Panc1 (cell line): ENCODE measurements at regions not wholly inside any gene's neighbourhood (a gene's known extent, or its start where the extent isn't known, plus 50 kb on each side); places are given as distances from the start of the nearest gene placed in this dataset.

Source experiments
- ATAC-seq: fragments of 200-7000 bp; cut with Tn5 transposase; 2 replicates; pipeline ENCODE4 v1.9.1; 2020; ENCODE audit warnings: mild to moderate bottlenecking, moderate library complexity
- BruUV-seq: library from RNA; stranded (reverse); fragments of 400-500 nt; replicated peaks from 2 replicates; lab custom pipeline; 2021; lab: Mats Ljungman, UMichigan
- CTCF ChIA-PET: fragments of 300-600 bp; sonication (Branson Sonifier 250); formaldehyde crosslinking; loops from one replicate; lab custom pipeline; 2022; ENCODE audit warnings: antibody characterized with exemption; lab: Charles Lee
- POLR2A ChIA-PET: fragments of 300-600 bp; sonication (Branson Sonifier 250); formaldehyde crosslinking; loops from one replicate; lab custom pipeline; 2022; ENCODE audit warnings: antibody characterized with exemption; lab: Charles Lee
- DNase-seq: peaks from one replicate; pipeline ENCODE4 v3.0.0-alpha.2; 2010; ENCODE audit warnings: low read depth, low spot score
- H3K27ac ChIP-seq: 2 replicates; pipeline ENCODE4 v1.5.1; 2011; ENCODE audit warnings: mild to moderate bottlenecking, low read length, inconsistent platforms
- H3K27me3 ChIP-seq: fragments of 200-500 bp; sonication (Bioruptor generic); 2 replicates; pipeline ENCODE4 v1.6.0; 2014; ENCODE audit warnings: low read length, inconsistent platforms; ENCODE audit not compliant: control insufficient read depth, insufficient read depth
- H3K36me3 ChIP-seq: fragments of 200-500 bp; sonication (Bioruptor generic); 2 replicates; pipeline ENCODE4 v1.5.1; 2014; ENCODE audit warnings: inconsistent platforms, mild to moderate bottlenecking, low read length, moderate library complexity; ENCODE audit not compliant: control insufficient read depth, insufficient read depth
- H3K4me1 ChIP-seq: 2 replicates; pipeline ENCODE4 v1.5.1; 2011; ENCODE audit warnings: inconsistent platforms, mild to moderate bottlenecking, low read length, moderate library complexity; ENCODE audit not compliant: control insufficient read depth, insufficient read depth
- H3K4me3 ChIP-seq, 2 experiments: 2 replicates each; pipeline ENCODE4 v1.5.1; 2011 to 2012; ENCODE audit warnings: low read depth in 2 of 2, low read length in 2 of 2, mild to moderate bottlenecking in 2 of 2, inconsistent platforms in 1 of 2, moderate library complexity in 1 of 2
- H3K9me3 ChIP-seq: fragments of 200-500 bp; sonication (Bioruptor generic); 2 replicates; pipeline ENCODE4 v1.5.1; 2014; ENCODE audit warnings: low read depth, mild to moderate bottlenecking, inconsistent platforms, low read length, moderate library complexity; ENCODE audit not compliant: control insufficient read depth, insufficient read depth
- POLR2AphosphoS5 ChIP-seq: IDR thresholded peaks from 2 replicates; pipeline ENCODE4 v1.6.1; 2012; ENCODE audit warnings: mild to moderate bottlenecking, low read depth, low read length, moderate library complexity
- SIN3A ChIP-seq: IDR thresholded peaks from 2 replicates; pipeline ENCODE4 v1.6.1; 2012; ENCODE audit warnings: low read depth, mild to moderate bottlenecking, low read length, moderate library complexity, borderline replicate concordance; ENCODE audit not compliant: insufficient read depth
- TCF7L2 ChIP-seq: IDR thresholded peaks from 2 replicates; pipeline ENCODE4 v1.6.1; 2011; ENCODE audit warnings: mild to moderate bottlenecking, low read depth, low read length, inconsistent platforms
- in situ Hi-C: cut with HindIII; loops from 2 replicates; pipeline ENCODE4 v1.10.0; 2016; ENCODE audit warnings: low sequenced_read_pairs, low pct_unique_long_range_greater_than_20kb
- intact Hi-C: fragments of 100-400 bp; cut with micrococcal nuclease; formaldehyde crosslinking; loops from one replicate; pipeline ENCODE4 v1.10.0; 2022; ENCODE audit not compliant: unreplicated experiment
- TF ChIP-seq, protein P1 (sequence below): fragments of 450-650 bp; IDR thresholded peaks from 2 replicates; pipeline ENCODE4 v1.5.1; 2017; ENCODE audit warnings: mild to moderate bottlenecking
- TF ChIP-seq, protein P2 (sequence below), 2 experiments: IDR thresholded peaks; 2 replicates each; pipeline ENCODE4 v1.6.1; 2011 to 2012; ENCODE audit warnings: low read depth in 2 of 2, control low read depth in 1 of 2, low read length in 1 of 2, mild to moderate bottlenecking in 1 of 2, moderate library complexity in 1 of 2; ENCODE audit not compliant: insufficient read depth in 1 of 2

DNA sequence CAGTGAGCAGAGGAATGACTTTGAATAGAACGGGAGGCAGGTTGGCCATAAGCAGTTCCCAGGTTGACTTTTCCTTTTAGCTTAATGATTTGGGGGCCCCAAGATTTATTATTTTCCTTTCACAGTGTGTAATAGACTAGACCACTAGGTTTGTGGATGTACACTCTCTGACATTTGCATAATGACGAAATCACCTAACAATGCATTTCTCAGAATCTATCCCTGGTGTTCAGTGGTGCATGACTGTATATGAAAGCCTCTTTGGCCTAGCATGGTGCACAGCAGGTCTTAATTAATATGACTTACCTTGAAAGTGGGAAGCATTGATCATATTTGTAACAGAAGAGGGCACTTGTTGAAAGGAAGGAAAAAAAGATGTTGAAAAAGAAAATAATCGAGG lies 761.9 kb downstream of the TYW1 start:
- H3K27ac ChIP-seq, result no peak overlapping the region
- no peaks in the 10 kb centered on the region for H3K4me1 ChIP-seq
- in situ Hi-C loops (no loop called here), intact Hi-C loops (no loop called here)
- ATAC-seq, result no peak
- no TSS peak for BruUV-seq
- ChIA-PET POLR2A (no interaction called here), CTCF (no interaction called here)
- H3K36me3 ChIP-seq, result no peaks in the 10 kb centered on the region
- H3K27me3 ChIP-seq, result peaks cover 4% of the 10 kb centered on the region; the same call in 1 of the 2 replicates
- TF ChIP-seq TCF7L2 (no peak), POLR2AphosphoS5 (no peak), SIN3A (no peak)
- TF ChIP-seq, protein P1, sequence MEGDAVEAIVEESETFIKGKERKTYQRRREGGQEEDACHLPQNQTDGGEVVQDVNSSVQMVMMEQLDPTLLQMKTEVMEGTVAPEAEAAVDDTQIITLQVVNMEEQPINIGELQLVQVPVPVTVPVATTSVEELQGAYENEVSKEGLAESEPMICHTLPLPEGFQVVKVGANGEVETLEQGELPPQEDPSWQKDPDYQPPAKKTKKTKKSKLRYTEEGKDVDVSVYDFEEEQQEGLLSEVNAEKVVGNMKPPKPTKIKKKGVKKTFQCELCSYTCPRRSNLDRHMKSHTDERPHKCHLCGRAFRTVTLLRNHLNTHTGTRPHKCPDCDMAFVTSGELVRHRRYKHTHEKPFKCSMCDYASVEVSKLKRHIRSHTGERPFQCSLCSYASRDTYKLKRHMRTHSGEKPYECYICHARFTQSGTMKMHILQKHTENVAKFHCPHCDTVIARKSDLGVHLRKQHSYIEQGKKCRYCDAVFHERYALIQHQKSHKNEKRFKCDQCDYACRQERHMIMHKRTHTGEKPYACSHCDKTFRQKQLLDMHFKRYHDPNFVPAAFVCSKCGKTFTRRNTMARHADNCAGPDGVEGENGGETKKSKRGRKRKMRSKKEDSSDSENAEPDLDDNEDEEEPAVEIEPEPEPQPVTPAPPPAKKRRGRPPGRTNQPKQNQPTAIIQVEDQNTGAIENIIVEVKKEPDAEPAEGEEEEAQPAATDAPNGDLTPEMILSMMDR, result no peak
- TF ChIP-seq, protein P2, sequence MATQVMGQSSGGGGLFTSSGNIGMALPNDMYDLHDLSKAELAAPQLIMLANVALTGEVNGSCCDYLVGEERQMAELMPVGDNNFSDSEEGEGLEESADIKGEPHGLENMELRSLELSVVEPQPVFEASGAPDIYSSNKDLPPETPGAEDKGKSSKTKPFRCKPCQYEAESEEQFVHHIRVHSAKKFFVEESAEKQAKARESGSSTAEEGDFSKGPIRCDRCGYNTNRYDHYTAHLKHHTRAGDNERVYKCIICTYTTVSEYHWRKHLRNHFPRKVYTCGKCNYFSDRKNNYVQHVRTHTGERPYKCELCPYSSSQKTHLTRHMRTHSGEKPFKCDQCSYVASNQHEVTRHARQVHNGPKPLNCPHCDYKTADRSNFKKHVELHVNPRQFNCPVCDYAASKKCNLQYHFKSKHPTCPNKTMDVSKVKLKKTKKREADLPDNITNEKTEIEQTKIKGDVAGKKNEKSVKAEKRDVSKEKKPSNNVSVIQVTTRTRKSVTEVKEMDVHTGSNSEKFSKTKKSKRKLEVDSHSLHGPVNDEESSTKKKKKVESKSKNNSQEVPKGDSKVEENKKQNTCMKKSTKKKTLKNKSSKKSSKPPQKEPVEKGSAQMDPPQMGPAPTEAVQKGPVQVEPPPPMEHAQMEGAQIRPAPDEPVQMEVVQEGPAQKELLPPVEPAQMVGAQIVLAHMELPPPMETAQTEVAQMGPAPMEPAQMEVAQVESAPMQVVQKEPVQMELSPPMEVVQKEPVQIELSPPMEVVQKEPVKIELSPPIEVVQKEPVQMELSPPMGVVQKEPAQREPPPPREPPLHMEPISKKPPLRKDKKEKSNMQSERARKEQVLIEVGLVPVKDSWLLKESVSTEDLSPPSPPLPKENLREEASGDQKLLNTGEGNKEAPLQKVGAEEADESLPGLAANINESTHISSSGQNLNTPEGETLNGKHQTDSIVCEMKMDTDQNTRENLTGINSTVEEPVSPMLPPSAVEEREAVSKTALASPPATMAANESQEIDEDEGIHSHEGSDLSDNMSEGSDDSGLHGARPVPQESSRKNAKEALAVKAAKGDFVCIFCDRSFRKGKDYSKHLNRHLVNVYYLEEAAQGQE (IDR thresholded peaks at IDR 0.05; ENCODE audit: insufficient read depth in 1 of 2, low read depth in 2 of 2, low read length in 1 of 2), result no peak
- H3K9me3 ChIP-seq, result no peaks in the 10 kb centered on the region
- H3K4me3 ChIP-seq, result no peak overlapping the region
- no peak for DNase-seq

DNA sequence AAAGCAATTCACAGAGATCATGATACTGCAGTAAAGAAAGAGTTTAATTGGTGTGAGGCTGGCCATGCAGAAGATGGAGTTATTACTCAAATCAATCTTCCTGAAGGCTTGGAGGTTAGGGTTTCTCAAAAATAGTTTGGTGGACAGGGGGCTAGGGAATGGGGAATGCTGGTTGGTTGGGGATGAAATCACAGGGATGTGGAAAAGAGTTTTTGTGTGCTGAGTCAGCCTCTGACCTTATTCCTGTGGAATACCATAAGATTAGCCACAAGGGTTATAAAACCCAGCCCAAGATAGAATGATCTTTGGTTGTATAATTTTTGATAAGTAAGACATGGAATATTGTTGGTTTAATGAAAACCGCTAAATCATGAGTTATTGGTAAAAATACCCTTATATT lies 764.3 kb downstream of the TYW1 start:
- in situ Hi-C loops (no loop called here), intact Hi-C loops (no loop called here)
- BruUV-seq, result no TSS peak
- ATAC-seq, result no peak
- Histone ChIP-seq H3K9me3 (no peaks in the 10 kb centered on the region), H3K27ac (no peak overlapping the region), H3K4me1 (no peaks in the 10 kb centered on the region), H3K4me3 (no peak overlapping the region), H3K36me3 (no peaks in the 10 kb centered on the region), H3K27me3 (peaks cover 4% of the 10 kb centered on the region; the same call in 1 of the 2 replicates)
- TF ChIP-seq, protein P1, result no peak
- TF ChIP-seq SIN3A (no peak), POLR2AphosphoS5 (no peak), TCF7L2 (no peak)
- TF ChIP-seq, protein P2 (IDR thresholded peaks at IDR 0.05; ENCODE audit: insufficient read depth in 1 of 2, low read depth in 2 of 2, low read length in 1 of 2), result no peak
- DNase-seq, result no peak
- CTCF ChIA-PET, result no interaction called here
- POLR2A ChIA-PET, result no interaction called here
